GM19238 (cell line): ENCODE measurements at regions not wholly inside any gene's neighbourhood (a gene's known extent, or its start where the extent isn't known, plus 50 kb on each side); places are given as distances from the start of the nearest gene placed in this dataset.

Experiments
- DNase-seq: peaks from one replicate; pipeline ENCODE4 v3.0.0; 2011; ENCODE audit warnings: low spot score; ENCODE audit not compliant: insufficient read length

DNA sequence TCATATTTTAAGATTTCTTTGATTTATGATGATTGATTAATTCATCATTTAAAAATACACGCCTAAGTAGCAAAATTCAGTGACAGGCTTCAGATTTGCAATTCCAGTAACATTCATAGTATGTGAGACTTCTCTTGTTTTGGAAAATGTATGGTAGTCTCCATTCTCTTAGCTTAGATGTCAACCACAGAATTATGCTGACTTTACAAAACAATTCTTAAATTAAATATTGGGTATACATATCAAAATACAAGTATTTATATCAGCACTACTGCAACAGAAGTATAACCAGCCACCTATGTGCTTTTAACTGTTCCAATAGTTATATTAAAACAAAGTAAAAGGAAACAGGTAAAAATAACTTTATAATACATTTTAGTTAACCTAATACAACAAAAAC is 1328.6 kb upstream of the ADGRL2 start:
- no peak for DNase-seq

DNA sequence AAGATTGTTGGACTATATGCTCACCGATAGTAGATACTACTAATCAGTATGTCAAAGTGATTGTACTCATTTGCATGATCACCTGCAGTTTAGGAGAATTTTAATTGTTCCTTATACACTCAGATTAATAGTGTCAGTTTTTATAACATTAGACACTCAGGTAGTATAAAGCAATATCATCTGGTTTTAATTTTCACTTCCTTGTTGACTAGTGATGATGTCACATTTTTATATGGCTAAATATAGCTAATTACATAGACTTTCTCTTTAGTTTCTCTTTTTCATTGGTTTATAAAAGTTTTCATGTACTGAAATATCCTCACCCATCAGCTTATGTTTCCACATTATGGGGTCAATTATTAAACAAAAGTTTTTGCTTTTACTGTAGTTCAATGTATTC is 1332.4 kb upstream of the ADGRL2 start:
- DNase-seq = no peak

- DNase-seq = no peak
Measured at GRCh38 chr1:80462006-80462405, 1338.7 kb upstream of the ADGRL2 start.

- no peak for DNase-seq
Measured at GRCh38 chr1:80457409-80457808, 1343.3 kb upstream of the ADGRL2 start.

GRCh38 chr1:80453775-80454174 is 1347.0 kb upstream of the ADGRL2 start:
- no peak for DNase-seq

- DNase-seq = no peak
Measured at GRCh38 chr1:80450711-80451110, 1350.0 kb upstream of the ADGRL2 start.

DNA sequence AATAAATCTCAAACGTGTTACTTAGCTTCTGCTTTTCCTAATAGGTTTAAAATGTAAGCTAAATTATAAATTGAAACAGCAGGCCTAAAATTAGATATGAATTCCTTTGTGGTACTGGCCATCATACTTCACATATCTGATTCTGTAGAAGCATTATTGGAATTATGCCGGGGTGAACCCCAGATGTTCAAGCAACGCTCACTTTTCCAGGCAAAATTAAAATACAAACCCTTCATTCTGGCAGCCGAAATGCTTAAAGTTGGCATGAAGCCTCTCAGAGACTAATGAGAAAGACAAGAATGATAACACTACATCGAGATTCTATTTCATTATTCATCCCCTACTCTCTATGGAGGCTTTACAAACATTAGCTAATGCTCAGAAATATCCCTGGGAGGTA is 1352.7 kb upstream of the ADGRL2 start:
- no peak for DNase-seq

DNA sequence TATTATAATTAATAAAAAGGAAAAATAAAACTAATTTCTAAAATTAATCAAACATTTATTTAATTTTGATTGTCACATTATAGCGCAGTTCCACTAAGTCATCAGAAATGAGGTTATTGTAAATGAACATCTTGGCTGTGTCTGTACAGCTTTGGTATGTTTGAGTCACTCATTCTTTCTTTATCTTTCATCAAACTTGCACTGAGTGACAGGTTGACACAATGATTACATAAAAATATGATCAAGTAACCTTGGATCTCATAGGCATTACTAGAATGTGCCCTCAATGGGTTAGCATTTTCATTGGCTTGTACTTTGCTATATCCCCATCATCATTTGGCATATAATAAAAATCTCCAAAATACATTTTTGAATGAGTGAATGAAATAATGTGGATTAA is 1353.2 kb upstream of the ADGRL2 start:
- no peak for DNase-seq

- DNase-seq = no peak
Measured at GRCh38 chr1:80445033-80445432, 1355.7 kb upstream of the ADGRL2 start.

DNA sequence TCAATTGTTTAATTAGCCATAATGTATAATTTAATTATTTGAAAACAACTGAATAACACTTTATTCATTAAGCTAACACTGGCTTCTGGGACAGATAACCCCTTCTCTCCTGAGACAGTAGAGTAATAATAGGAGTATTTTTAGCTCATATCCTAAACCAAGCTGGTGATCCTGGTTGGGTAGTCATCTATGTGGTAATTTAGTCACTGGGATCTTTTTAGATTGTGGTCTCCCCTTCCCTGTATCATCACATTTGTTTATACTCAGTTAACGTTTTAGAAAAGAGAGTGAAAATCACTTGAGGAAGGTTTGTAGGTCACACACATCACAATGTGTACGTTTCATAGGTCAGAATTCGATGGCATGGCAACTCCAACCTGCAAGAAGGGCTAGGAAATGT is 1356.6 kb upstream of the ADGRL2 start:
- DNase-seq = no peak

DNA sequence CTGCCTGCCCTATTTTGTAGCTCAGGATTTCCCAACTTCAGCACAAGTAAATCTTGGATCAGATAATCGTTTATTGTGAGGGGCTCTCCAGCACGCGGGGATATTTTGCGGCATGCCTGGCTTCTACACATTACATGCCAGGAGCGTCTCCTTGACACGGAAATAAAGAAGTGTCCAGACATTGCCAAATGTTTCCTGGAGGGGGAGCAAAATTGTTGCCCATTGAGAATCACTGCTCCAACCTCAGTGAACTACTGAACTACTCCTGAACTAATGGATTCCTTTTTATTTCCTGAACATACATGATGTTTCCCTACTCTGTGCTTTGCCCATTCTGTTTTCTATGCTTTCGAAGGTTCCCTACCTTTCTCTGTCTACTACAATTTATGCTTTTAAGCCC is 1359.1 kb upstream of the ADGRL2 start:
- DNase-seq = no peak

GRCh38 chr1:80436851-80437250 is 1363.9 kb upstream of the ADGRL2 start:
- no peak for DNase-seq

GRCh38 chr1:80427881-80428280 is 1372.9 kb upstream of the ADGRL2 start:
- no peak for DNase-seq

DNA sequence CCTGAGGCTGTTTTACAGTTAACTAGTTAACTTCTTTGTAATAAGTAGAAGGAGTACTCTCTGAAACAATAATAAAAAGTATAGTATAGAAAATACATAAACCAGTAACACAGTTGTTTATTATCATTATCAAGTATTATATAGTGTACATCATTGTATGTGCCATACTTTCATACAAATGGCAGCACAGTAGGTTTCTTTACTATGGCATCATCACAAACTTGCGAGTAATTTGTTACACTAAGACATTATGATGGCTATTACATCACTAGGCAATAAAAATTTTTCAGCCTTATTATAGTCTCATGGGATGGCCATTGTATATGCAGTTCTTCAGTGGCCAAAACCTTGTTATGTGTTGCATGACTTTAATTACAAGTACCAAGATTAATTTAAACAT is 1376.5 kb upstream of the ADGRL2 start:
- no peak for DNase-seq

DNA sequence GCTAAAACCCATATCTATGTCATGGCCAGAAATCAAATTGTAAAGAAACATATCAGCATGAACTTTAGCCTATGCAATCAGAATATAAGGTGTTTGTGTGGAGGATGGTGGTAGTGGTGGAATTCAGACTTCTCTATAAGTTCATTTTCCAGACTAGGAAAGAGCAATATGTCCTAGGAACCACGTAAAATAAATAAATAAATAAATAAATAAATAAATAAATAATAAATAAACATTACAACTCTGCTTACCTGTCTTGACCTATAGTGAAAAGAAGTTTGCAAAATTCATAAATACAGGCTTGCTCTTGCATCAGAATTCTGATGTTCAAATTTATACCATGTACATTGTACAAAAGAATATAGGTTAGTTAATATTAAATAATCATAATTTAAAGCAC is 1382.6 kb upstream of the ADGRL2 start:
- DNase-seq = no peak

DNA sequence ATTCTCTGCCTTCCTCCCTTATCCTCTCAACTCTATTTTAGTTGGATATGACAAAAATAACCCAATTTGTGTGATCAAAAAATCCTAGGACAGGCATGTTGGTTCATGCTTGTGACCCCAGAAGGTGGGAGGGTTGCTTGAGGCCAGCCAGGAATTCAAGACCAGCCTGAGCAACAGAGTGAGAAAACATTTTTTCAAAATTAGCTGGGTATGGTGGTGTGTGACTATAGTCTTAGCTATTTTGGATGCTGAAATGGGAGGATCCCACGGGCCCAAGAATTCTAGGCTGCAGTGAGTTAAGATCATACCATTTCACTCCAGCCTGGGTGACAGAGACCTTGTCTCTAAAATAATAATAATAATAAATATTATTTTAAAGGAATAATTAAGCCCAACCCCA is 1383.1 kb upstream of the ADGRL2 start:
- no peak for DNase-seq

DNA sequence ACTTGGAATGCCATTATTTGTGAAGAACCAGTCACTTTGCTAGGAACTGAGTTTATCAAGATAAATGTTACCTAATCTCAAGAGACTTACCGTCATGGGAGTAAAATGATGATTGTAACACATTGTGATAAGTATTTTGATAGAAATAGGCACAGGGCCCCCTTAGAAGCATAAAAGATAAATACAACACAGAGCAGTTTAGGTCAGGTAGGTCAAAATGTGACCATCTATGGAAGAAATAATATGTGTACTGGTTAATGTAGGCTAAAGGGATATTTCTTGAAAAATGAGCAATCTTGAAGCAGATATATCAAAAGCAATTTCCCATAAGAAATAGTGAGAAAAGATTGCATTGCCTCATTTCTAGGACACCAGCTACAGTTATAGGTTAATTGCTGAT is 1386.8 kb upstream of the ADGRL2 start:
- no peak for DNase-seq

- no peak for DNase-seq
Measured at GRCh38 chr1:80410233-80410632, 1390.5 kb upstream of the ADGRL2 start.

DNA sequence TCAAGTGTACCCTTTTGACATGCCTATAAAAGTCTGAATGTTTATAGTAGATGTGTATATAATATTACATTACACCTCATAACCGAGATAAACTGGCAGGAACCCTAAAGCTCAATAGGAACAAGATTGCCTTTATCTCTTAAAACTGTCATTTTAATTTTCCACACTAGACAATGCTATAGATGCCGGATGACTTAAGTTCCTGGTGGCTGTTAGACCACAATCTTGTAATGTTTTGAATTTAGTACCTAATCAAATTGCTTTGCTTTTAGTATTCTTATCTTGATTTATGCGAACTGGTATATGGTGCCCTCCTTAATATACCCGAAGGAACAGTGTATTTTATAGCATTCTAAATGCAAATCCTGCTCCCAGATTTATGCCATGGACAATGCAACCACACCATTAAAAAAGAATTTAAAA is 1397.0 kb upstream of the ADGRL4 start:
- DNase-seq = no peak

- no peak for DNase-seq
Measured at GRCh38 chr1:80402625-80403024, 1396.1 kb upstream of the ADGRL4 start.

DNA sequence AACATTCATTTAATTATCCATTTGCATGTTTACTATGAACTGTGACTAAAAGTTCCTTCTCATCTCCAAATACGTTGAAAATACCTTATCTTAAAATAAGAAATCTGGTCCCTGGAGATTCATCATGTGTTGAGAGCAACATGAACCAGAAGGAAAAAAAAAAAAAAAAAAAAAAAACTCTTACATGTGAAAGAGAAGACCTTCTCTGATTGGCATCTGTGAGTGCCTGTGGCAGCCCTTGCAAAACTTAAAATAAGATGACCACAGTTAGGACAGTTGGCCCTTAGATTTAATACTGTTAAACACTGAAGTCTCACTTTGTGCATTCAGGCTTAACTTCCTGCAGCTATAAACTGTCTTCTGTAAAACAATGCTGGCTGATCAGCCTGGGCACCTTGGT is 1395.2 kb upstream of the ADGRL4 start:
- DNase-seq = no peak

GRCh38 chr1:80392529-80392928 is 1386.0 kb upstream of the ADGRL4 start:
- no peak for DNase-seq

DNA sequence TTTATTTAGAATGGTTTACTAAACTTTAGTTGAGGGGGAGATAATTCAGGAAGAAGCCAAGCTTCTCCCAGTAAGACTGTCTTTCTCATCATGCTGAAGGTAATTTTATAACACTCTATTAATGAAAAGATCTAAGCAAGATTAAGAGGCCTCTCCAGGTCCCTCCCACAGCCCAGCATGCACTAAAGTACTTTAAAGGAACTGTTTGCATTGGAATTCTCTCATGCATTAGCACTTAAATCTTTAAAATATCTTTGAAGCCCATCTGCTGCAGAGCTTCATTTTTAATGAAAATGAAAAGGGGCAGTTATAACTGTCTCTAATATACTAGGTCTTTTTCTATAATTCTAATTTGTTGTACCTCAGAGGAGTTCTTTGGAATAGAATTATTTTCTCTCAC is 1379.1 kb upstream of the ADGRL4 start:
- no peak for DNase-seq

DNA sequence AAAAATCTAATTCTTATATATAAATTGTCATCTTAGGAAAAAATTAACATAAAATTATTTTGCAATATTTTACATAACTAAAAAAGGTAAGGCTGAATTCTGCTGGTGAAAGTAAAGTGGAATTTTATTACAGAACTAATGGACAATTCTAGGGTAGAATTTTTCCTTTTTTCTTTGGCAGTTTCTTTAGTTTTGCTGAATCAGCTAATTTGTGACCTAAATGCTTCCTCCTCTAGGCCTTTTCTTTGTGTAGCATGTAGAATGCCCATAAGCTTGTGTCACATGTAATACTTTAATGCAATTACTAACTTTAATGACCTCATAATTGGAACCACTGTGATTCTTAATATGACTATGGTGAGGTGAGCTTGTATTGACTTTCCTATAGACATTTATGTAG is 1378.4 kb upstream of the ADGRL4 start:
- DNase-seq = no peak
